PC-3 (cell line): ENCODE measurements at regions not wholly inside any gene's neighbourhood (a gene's known extent, or its start where the extent isn't known, plus 50 kb on each side); places are given as distances from the start of the nearest gene placed in this dataset.

Experiments used
- CTCF ChIP-seq: fragments of 300-600 bp; sonication (generic); conservative IDR thresholded peaks from 2 replicates; pipeline ENCODE4 v1.5.1; 2017; ENCODE audit warnings: antibody characterized with exemption, low read depth, mild to moderate bottlenecking, low read length
- EZH2 ChIP-seq: fragments of 300-600 bp; sonication (generic); IDR thresholded peaks from one replicate; pipeline ENCODE4 v1.6.1; 2017; ENCODE audit warnings: antibody characterized with exemption, mild to moderate bottlenecking, low read length; ENCODE audit not compliant: unreplicated experiment
- EZH2phosphoT487 ChIP-seq: fragments of 300-600 bp; sonication (generic); IDR thresholded peaks from 2 replicates; pipeline ENCODE4 v1.6.1; 2018; ENCODE audit warnings: mild to moderate bottlenecking, antibody characterized with exemption, low read length, borderline replicate concordance

GRCh38 chr5:88539026-88539425 is 270.4 kb upstream of the TMEM161B start:
- TF ChIP-seq CTCF = no peak
- no peak for TF ChIP-seq EZH2
- no peak for TF ChIP-seq EZH2phosphoT487
